Mucosa of rectum (tissue), 2 donors: ENCODE measurements at regions not wholly inside any gene's neighbourhood (a gene's known extent, or its start where the extent isn't known, plus 50 kb on each side); places are given as distances from the start of the nearest gene placed in this dataset.

ENCODE experiments used
- H3K27ac ChIP-seq, 2 donors: one replicate each; pipeline ENCODE4 v1.7.0; 2013; ENCODE audit warnings: inconsistent platforms in 2 of 2, low read depth in 2 of 2, low read length in 2 of 2
- H3K27me3 ChIP-seq, 2 donors: one replicate each; pipeline ENCODE4 v1.7.0; 2013; ENCODE audit warnings: low read length in 2 of 2; ENCODE audit not compliant: control insufficient read depth in 2 of 2, insufficient read depth in 2 of 2
- H3K36me3 ChIP-seq, 2 donors: one replicate each; pipeline ENCODE4 v1.7.0; 2013; ENCODE audit warnings: low read length in 2 of 2; ENCODE audit not compliant: control insufficient read depth in 2 of 2, insufficient read depth in 2 of 2
- H3K4me1 ChIP-seq, 2 donors: one replicate each; pipeline ENCODE4 v1.7.0; 2013; ENCODE audit warnings: low read length in 2 of 2, mild to moderate bottlenecking in 1 of 2; ENCODE audit not compliant: control insufficient read depth in 2 of 2, insufficient read depth in 2 of 2
- H3K4me3 ChIP-seq, 2 donors: one replicate each; pipeline ENCODE4 v1.7.0; 2013; ENCODE audit warnings: low read length in 2 of 2
- H3K9ac ChIP-seq, 2 donors: one replicate each; pipeline ENCODE4 v1.7.0; 2013; ENCODE audit warnings: low read length in 2 of 2, low read depth in 1 of 2, mild to moderate bottlenecking in 1 of 2
- H3K9me3 ChIP-seq, 2 donors: one replicate each; pipeline ENCODE4 v1.7.0; 2013; ENCODE audit warnings: low read length in 2 of 2; ENCODE audit not compliant: control insufficient read depth in 2 of 2
- donor health status: healthy.
- donor health status: Normal muscosa, but diverticular disease.

- H3K27me3 ChIP-seq, result no peaks in the 10 kb centered on the region
- no peak overlapping the region for H3K4me3 ChIP-seq
- H3K36me3 ChIP-seq, result no peaks in the 10 kb centered on the region
- peaks cover 4 to 11% of the 10 kb centered on the region in 2 donors for H3K4me1 ChIP-seq
- H3K9me3 ChIP-seq, result no peaks in the 10 kb centered on the region
- no peak overlapping the region for H3K9ac ChIP-seq
- peak overlapping the region in 1 of 2 donors; percentile 67 for H3K27ac ChIP-seq
Measured at GRCh38 chr6:167700199-167700598, 126.5 kb upstream of the AFDN start.

- Histone ChIP-seq H3K9ac (no peak overlapping the region), H3K4me1 (peaks cover 4 to 11% of the 10 kb centered on the region in 2 donors), H3K36me3 (no peaks in the 10 kb centered on the region), H3K9me3 (no peaks in the 10 kb centered on the region), H3K27me3 (no peaks in the 10 kb centered on the region), H3K27ac (no peak overlapping the region), H3K4me3 (no peak overlapping the region)
Measured at GRCh38 chr6:167701010-167701409, 125.7 kb upstream of the AFDN start.

GRCh38 chr6:167702241-167702827, 124.4 kb upstream of the AFDN start:
- Histone ChIP-seq H3K36me3 (no peaks in the 10 kb centered on the region), H3K4me1 (peaks cover 4 to 11% of the 10 kb centered on the region in 2 donors), H3K4me3 (no peak overlapping the region), H3K9me3 (no peaks in the 10 kb centered on the region), H3K27me3 (no peaks in the 10 kb centered on the region), H3K9ac (no peak overlapping the region), H3K27ac (no peak overlapping the region)

- H3K4me1 ChIP-seq, result peaks cover 4 to 11% of the 10 kb centered on the region in 2 donors
- no peak overlapping the region for H3K4me3 ChIP-seq
- no peaks in the 10 kb centered on the region for H3K36me3 ChIP-seq
- no peak overlapping the region for H3K27ac ChIP-seq
- no peaks in the 10 kb centered on the region for H3K9me3 ChIP-seq
- no peaks in the 10 kb centered on the region for H3K27me3 ChIP-seq
- H3K9ac ChIP-seq, result no peak overlapping the region
Measured at GRCh38 chr6:167703347-167703746, 123.4 kb upstream of the AFDN start.

- Histone ChIP-seq H3K9ac (no peak overlapping the region), H3K4me3 (no peak overlapping the region), H3K27ac (no peak overlapping the region), H3K9me3 (no peaks in the 10 kb centered on the region), H3K4me1 (peaks cover 4 to 11% of the 10 kb centered on the region in 2 donors), H3K27me3 (no peaks in the 10 kb centered on the region), H3K36me3 (no peaks in the 10 kb centered on the region)
Measured at GRCh38 chr6:167703781-167704180, 122.9 kb upstream of the AFDN start.

- Histone ChIP-seq H3K27ac (no peak overlapping the region), H3K4me1 (peaks cover 4 to 6% of the 10 kb centered on the region in 2 donors), H3K36me3 (no peaks in the 10 kb centered on the region), H3K4me3 (no peak overlapping the region), H3K9me3 (no peaks in the 10 kb centered on the region), H3K9ac (no peak overlapping the region), H3K27me3 (no peaks in the 10 kb centered on the region)
Measured at GRCh38 chr6:167704396-167704901, 122.3 kb upstream of the AFDN start.

GRCh38 chr6:167705211-167705750, 121.4 kb upstream of the AFDN start:
- Histone ChIP-seq H3K4me3 (no peak overlapping the region), H3K27ac (no peak overlapping the region), H3K4me1 (no peaks in the 10 kb centered on the region), H3K36me3 (no peaks in the 10 kb centered on the region), H3K9ac (no peak overlapping the region), H3K27me3 (no peaks in the 10 kb centered on the region), H3K9me3 (no peaks in the 10 kb centered on the region)

- no peaks in the 10 kb centered on the region for H3K27me3 ChIP-seq
- H3K9ac ChIP-seq, result no peak overlapping the region
- H3K27ac ChIP-seq, result no peak overlapping the region
- H3K4me1 ChIP-seq, result peaks cover 0 to 5% of the 10 kb centered on the region in 2 donors
- H3K36me3 ChIP-seq, result no peaks in the 10 kb centered on the region
- no peaks in the 10 kb centered on the region for H3K9me3 ChIP-seq
- H3K4me3 ChIP-seq, result no peak overlapping the region
Measured at GRCh38 chr6:167706313-167707109, 120.2 kb upstream of the AFDN start.

GRCh38 chr6:167707686-167708500, 118.8 kb upstream of the AFDN start:
- no peak overlapping the region for H3K9ac ChIP-seq
- H3K27ac ChIP-seq, result no peak overlapping the region
- no peaks in the 10 kb centered on the region for H3K36me3 ChIP-seq
- no peak overlapping the region for H3K4me3 ChIP-seq
- H3K4me1 ChIP-seq, result peaks cover 3 to 19% of the 10 kb centered on the region in 2 donors
- no peaks in the 10 kb centered on the region for H3K9me3 ChIP-seq
- H3K27me3 ChIP-seq, result no peaks in the 10 kb centered on the region
